Common myeloid progenitor, CD34-positive (primary cell): ENCODE measurements at regions not wholly inside any gene's neighbourhood (a gene's known extent, or its start where the extent isn't known, plus 50 kb on each side); places are given as distances from the start of the nearest gene placed in this dataset.

Experiments
- CTCF ChIA-PET: fragments of 350-600 bp; sonication (Branson Sonifier 250); formaldehyde crosslinking; loops from one replicate; lab custom pipeline; 2021; ENCODE audit warnings: antibody characterized with exemption; lab: Charles Lee
- POLR2A ChIA-PET: fragments of 350-600 bp; sonication (Branson Sonifier 250); formaldehyde crosslinking; loops from one replicate; lab custom pipeline; 2021; ENCODE audit warnings: antibody characterized with exemption; lab: Charles Lee
- DNase-seq, 3 donors: peaks; one replicate each; pipeline versions ENCODE4 v3.0.0 to v3.0.0-alpha.2; 2013
- H3K27ac ChIP-seq, 2 experiments: 1 replicate in 1 of 2; 2 replicates in 1 of 2; pipeline ENCODE4 v1.7.0; 2013; ENCODE audit warnings: inconsistent platforms in 2 of 2, low read length in 2 of 2, mild to moderate bottlenecking in 2 of 2, low read depth in 1 of 2, moderate library complexity in 1 of 2; ENCODE audit not compliant: severe bottlenecking in 2 of 2, insufficient read depth in 1 of 2, poor library complexity in 1 of 2
- H3K27me3 ChIP-seq, 5 experiments: replicated peaks in 2 of 5; 1 replicate in 3 of 5; 2 replicates in 2 of 5; pipeline versions ENCODE4 v1.6.1 to v1.7.0; 2013; ENCODE audit warnings: low read length in 4 of 5, mild to moderate bottlenecking in 2 of 5, moderate library complexity in 2 of 5, inconsistent platforms in 1 of 5; ENCODE audit not compliant: insufficient read depth in 5 of 5, control insufficient read depth in 4 of 5
- H3K36me3 ChIP-seq, 4 experiments: 1 replicate in 2 of 4; 2 replicates in 2 of 4; pipeline versions ENCODE4 v1.6.1 to v1.7.0; 2013; ENCODE audit warnings: low read length in 3 of 4, control low read depth in 1 of 4, mild to moderate bottlenecking in 1 of 4; ENCODE audit not compliant: control insufficient read depth in 4 of 4, insufficient read depth in 4 of 4
- H3K4me1 ChIP-seq, 4 experiments: 1 replicate in 3 of 4; 2 replicates in 1 of 4; pipeline versions ENCODE4 v1.6.1 to v1.7.1; 2013; ENCODE audit warnings: low read length in 3 of 4, mild to moderate bottlenecking in 3 of 4, control low read depth in 1 of 4, inconsistent platforms in 1 of 4, moderate library complexity in 1 of 4; ENCODE audit not compliant: control insufficient read depth in 4 of 4, insufficient read depth in 4 of 4; ENCODE audit errors: control extremely low read depth in 1 of 4
- H3K4me3 ChIP-seq, 7 experiments: 1 replicate in 4 of 7; 2 replicates in 3 of 7; pipeline versions ENCODE4 v1.5.1 to v1.7.0; 2013; ENCODE audit warnings: mild to moderate bottlenecking in 7 of 7, low read length in 6 of 7, moderate library complexity in 6 of 7, inconsistent platforms in 2 of 7, low read depth in 2 of 7, control low read depth in 1 of 7; ENCODE audit not compliant: insufficient read depth in 4 of 7, control insufficient read depth in 1 of 7; ENCODE audit errors: extremely low read depth in 1 of 7
- H3K9me3 ChIP-seq, 5 experiments: 1 replicate in 4 of 5; 2 replicates in 1 of 5; pipeline versions ENCODE4 v1.6.1 to v1.7.1; 2013; ENCODE audit warnings: low read length in 4 of 5, mild to moderate bottlenecking in 2 of 5, inconsistent platforms in 1 of 5, low read depth in 1 of 5, moderate library complexity in 1 of 5; ENCODE audit not compliant: control insufficient read depth in 4 of 5, insufficient read depth in 2 of 5; ENCODE audit errors: control extremely low read depth in 1 of 5
- WGBS: methylation state at CpG from one replicate; pipeline ENCODE4 v1.1.5; 2013; ENCODE audit not compliant: insufficient coverage; 5-methylcytosine and 5-hydroxymethylcytosine counted together

GRCh38 chr3:145899241-145899640 is 261.7 kb downstream of the PLOD2 start:
- no peaks in the 10 kb centered on the region for H3K4me1 ChIP-seq
- CTCF ChIA-PET = no interaction called here
- POLR2A ChIA-PET = no interaction called here
- H3K4me3 ChIP-seq = no peak overlapping the region
- no peak overlapping the region for H3K27ac ChIP-seq
- H3K27me3 ChIP-seq = no peaks in the 10 kb centered on the region
- H3K9me3 ChIP-seq = no peaks in the 10 kb centered on the region
- no peaks in the 10 kb centered on the region for H3K36me3 ChIP-seq
- DNase-seq = no peak
- WGBS = 50% methylated on average over 2 of the region's 4 CpGs

DNA sequence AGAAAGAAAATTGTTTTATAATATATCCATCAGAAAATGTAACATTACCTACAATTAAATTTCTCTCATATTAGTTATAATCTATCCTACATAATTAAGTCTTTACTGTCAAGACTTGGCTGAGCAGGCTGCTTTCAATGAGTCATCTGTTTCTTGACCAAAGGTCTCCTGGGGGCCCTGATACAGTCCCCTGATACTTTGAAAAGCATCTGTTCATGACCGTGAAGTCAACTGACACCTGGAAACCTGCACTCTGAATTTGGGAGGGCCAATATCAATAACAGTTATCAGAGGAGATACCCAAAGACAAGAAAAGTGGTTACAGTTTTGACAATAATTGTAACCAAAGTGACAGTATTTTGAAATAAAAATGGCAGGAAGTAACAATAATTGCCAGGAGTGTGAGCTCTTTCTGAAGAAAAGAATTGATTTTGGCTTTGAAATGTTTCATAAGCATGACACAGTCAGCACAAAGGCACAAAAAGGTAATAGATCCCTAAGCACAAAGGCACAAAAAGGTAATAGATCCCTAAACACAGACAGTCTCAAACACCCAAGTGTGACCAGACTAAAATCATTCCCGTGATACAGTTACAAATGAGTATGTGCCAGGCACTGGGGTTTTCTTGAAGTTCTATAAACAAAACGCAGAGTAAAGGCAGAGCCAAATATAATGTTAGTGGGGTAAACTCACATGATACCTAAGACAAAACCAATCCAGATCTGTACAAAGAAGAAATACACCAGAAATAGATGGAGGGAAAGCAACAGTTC is 260.7 kb downstream of the PLOD2 start:
- Histone ChIP-seq H3K27ac (no peak overlapping the region), H3K4me3 (no peak overlapping the region), H3K36me3 (no peaks in the 10 kb centered on the region), H3K9me3 (no peaks in the 10 kb centered on the region), H3K4me1 (no peaks in the 10 kb centered on the region), H3K27me3 (no peaks in the 10 kb centered on the region)
- ChIA-PET POLR2A (no interaction called here), CTCF (no interaction called here)
- WGBS = 80% methylated on average over 1 of the region's 3 CpGs
- no peak for DNase-seq

DNA sequence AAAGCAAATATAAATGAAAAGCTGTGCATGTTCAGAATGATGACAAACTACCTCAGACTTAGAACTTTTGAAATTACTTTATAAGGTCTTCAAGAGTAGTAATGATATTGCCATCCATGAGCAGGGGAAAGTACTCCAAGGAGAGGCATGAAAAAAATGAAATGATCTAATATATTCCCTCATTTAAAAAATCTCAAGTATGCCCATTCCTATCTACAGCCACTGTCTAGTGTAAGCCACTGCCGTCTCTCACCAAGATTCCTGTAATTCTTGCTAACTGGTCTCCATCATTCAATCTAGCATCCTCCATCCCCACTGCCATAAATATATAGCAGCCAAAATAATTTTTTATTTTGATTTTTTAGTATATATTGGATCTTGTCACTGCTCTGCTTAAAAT is 258.8 kb downstream of the PLOD2 start:
- CTCF ChIA-PET = no interaction called here
- H3K27me3 ChIP-seq = no peaks in the 10 kb centered on the region
- 30% methylated on average over 1 of the region's 1 CpG for WGBS
- DNase-seq = no peak
- no peaks in the 10 kb centered on the region for H3K4me1 ChIP-seq
- H3K27ac ChIP-seq = no peak overlapping the region
- H3K36me3 ChIP-seq = no peaks in the 10 kb centered on the region
- H3K9me3 ChIP-seq = no peaks in the 10 kb centered on the region
- H3K4me3 ChIP-seq = no peak overlapping the region
- POLR2A ChIA-PET = no interaction called here

GRCh38 chr3:145903472-145904013 is 257.4 kb downstream of the PLOD2 start:
- WGBS = 94% methylated on average over 12 of the region's 12 CpGs
- Histone ChIP-seq H3K4me3 (no peak overlapping the region), H3K4me1 (no peaks in the 10 kb centered on the region), H3K27me3 (no peaks in the 10 kb centered on the region), H3K36me3 (no peaks in the 10 kb centered on the region), H3K9me3 (no peaks in the 10 kb centered on the region), H3K27ac (no peak overlapping the region)
- ChIA-PET POLR2A (no interaction called here), CTCF (no interaction called here)
- no peak for DNase-seq

DNA sequence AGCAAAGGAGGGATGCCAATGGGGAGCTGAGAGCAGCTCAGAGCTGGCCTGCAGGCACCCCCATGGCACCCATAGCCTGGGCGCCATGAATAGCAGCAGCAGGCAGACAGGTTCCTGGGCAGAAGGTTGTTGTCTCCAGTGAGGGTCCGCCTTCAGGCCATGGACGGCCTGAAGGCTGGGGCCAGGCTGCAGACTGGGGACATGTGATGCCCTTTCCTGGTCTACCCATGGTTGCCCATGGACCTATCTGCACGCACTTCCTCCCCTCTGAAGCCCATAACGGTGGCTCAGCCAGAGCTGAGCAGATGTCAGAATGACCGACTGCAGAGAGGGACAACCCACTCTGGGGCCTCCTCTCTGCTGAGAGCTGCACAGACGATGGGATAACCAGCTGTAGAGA is 256.8 kb downstream of the PLOD2 start:
- Histone ChIP-seq H3K36me3 (no peaks in the 10 kb centered on the region), H3K27ac (no peak overlapping the region), H3K9me3 (no peaks in the 10 kb centered on the region), H3K27me3 (no peaks in the 10 kb centered on the region), H3K4me3 (no peak overlapping the region), H3K4me1 (no peaks in the 10 kb centered on the region)
- over 99% methylated on average over 7 of the region's 7 CpGs for WGBS
- ChIA-PET POLR2A (no interaction called here), CTCF (no interaction called here)
- no peak for DNase-seq

GRCh38 chr3:145906301-145906700 is 254.7 kb downstream of the PLOD2 start:
- ChIA-PET CTCF (no interaction called here), POLR2A (no interaction called here)
- no peaks in the 10 kb centered on the region for H3K9me3 ChIP-seq
- no peak overlapping the region for H3K4me3 ChIP-seq
- no peak for DNase-seq
- no peaks in the 10 kb centered on the region for H3K36me3 ChIP-seq
- no peak overlapping the region for H3K27ac ChIP-seq
- H3K4me1 ChIP-seq = no peaks in the 10 kb centered on the region
- H3K27me3 ChIP-seq = no peaks in the 10 kb centered on the region

GRCh38 chr3:145906755-145907154 is 254.2 kb downstream of the PLOD2 start:
- no peaks in the 10 kb centered on the region for H3K27me3 ChIP-seq
- H3K4me1 ChIP-seq = no peaks in the 10 kb centered on the region
- H3K27ac ChIP-seq = no peak overlapping the region
- H3K9me3 ChIP-seq = no peaks in the 10 kb centered on the region
- WGBS = 100% methylated on average over 1 of the region's 2 CpGs
- CTCF ChIA-PET = no interaction called here
- no peaks in the 10 kb centered on the region for H3K36me3 ChIP-seq
- H3K4me3 ChIP-seq = no peak overlapping the region
- POLR2A ChIA-PET = no interaction called here
- no peak for DNase-seq
